DND-41 (cell line): ENCODE measurements at regions not wholly inside any gene's neighbourhood (a gene's known extent, or its start where the extent isn't known, plus 50 kb on each side); places are given as distances from the start of the nearest gene placed in this dataset.

Experiments used
- ATAC-seq: fragments of 200-7000 bp; cut with Tn5 transposase; 3 replicates; pipeline ENCODE4 v1.9.1; 2021; ENCODE audit warnings: low read depth; ENCODE audit not compliant: insufficient read depth
- DNase-seq: peaks from one replicate; pipeline ENCODE4 v3.0.0-alpha.2; 2020
- H2AFZ ChIP-seq: 2 replicates; pipeline ENCODE4 v1.6.0; 2012; ENCODE audit warnings: low read depth, low read length
- H3K27ac ChIP-seq: 2 replicates; pipeline ENCODE4 v1.5.1; 2012; ENCODE audit warnings: low read length, inconsistent platforms
- H3K27me3 ChIP-seq: fragments of 200-600 bp; sonication (generic); 2 replicates; pipeline ENCODE4 v1.6.0; 2012; ENCODE audit warnings: low read length, mild to moderate bottlenecking, inconsistent platforms; ENCODE audit not compliant: insufficient read depth, poor library complexity
- H3K36me3 ChIP-seq: 2 replicates; pipeline ENCODE4 v1.5.1; 2012; ENCODE audit warnings: low read length, inconsistent platforms; ENCODE audit not compliant: insufficient read depth
- H3K4me1 ChIP-seq: 2 replicates; pipeline ENCODE4 v1.5.1; 2012; ENCODE audit warnings: mild to moderate bottlenecking, low read length; ENCODE audit not compliant: insufficient read depth
- H3K4me2 ChIP-seq: 2 replicates; pipeline ENCODE4 v1.6.0; 2012; ENCODE audit warnings: mild to moderate bottlenecking, moderate library complexity, low read length, inconsistent platforms; ENCODE audit not compliant: insufficient read depth
- H3K4me3 ChIP-seq, 2 experiments: fragments of 200-600 bp in 1 of 2; shearing (Covaris generic) in 1 of 2; 2 replicates each; pipeline ENCODE4 v1.5.1; 2012 to 2016; ENCODE audit warnings: inconsistent platforms in 2 of 2, low read length in 2 of 2, mild to moderate bottlenecking in 2 of 2, low read depth in 1 of 2, moderate library complexity in 1 of 2
- H3K79me2 ChIP-seq: 2 replicates; pipeline ENCODE4 v1.6.0; 2012; ENCODE audit warnings: low read length, inconsistent platforms; ENCODE audit not compliant: insufficient read depth
- H3K9ac ChIP-seq: 2 replicates; pipeline ENCODE4 v1.6.0; 2012; ENCODE audit warnings: low read depth, mild to moderate bottlenecking, inconsistent platforms, low read length, moderate library complexity
- H3K9me3 ChIP-seq: 2 replicates; pipeline ENCODE4 v1.5.1; 2012; ENCODE audit warnings: low read length, moderate library complexity, mild to moderate bottlenecking, inconsistent platforms; ENCODE audit not compliant: insufficient read depth, severe bottlenecking
- H4K20me1 ChIP-seq: 2 replicates; pipeline ENCODE4 v1.6.0; 2012; ENCODE audit warnings: low read length; ENCODE audit not compliant: insufficient read depth
- CTCF ChIP-seq: IDR thresholded peaks from 2 replicates; pipeline ENCODE4 v1.5.1; 2012; ENCODE audit warnings: borderline replicate concordance, low read length, moderate library complexity, mild to moderate bottlenecking; ENCODE audit not compliant: poor library complexity, severe bottlenecking; ENCODE audit errors: extremely low read depth
- EZH2 ChIP-seq: IDR thresholded peaks from 3 replicates; pipeline ENCODE4 v1.6.1; 2012; ENCODE audit warnings: borderline replicate concordance, low read depth, mild to moderate bottlenecking, moderate library complexity, low read length, inconsistent platforms; ENCODE audit not compliant: severe bottlenecking

- Histone ChIP-seq H3K36me3 (no peaks in the 10 kb centered on the region), H3K27ac (no peak overlapping the region), H3K9ac (no peak overlapping the region), H3K4me3 (no peak overlapping the region), H4K20me1 (no peaks in the 10 kb centered on the region), H3K4me2 (no peak overlapping the region), H3K27me3 (no peaks in the 10 kb centered on the region), H3K4me1 (no peaks in the 10 kb centered on the region), H3K79me2 (no peaks in the 10 kb centered on the region), H3K9me3 (no peaks in the 10 kb centered on the region), H2AFZ (no peak overlapping the region)
- TF ChIP-seq EZH2 (no peak), CTCF (no peak)
- ATAC-seq, result no peak
- DNase-seq, result no peak
Measured at GRCh38 chr21:16851054-16851453, 661.8 kb upstream of the CXADR start.

GRCh38 chr21:16855164-16855667 is 657.6 kb upstream of the CXADR start:
- H3K79me2 ChIP-seq, result no peaks in the 10 kb centered on the region
- H3K4me2 ChIP-seq, result no peak overlapping the region
- ATAC-seq (no peak), DNase-seq (no peak)
- no peaks in the 10 kb centered on the region for H3K9me3 ChIP-seq
- TF ChIP-seq EZH2 (no peak), CTCF (no peak)
- no peaks in the 10 kb centered on the region for H3K27me3 ChIP-seq
- H2AFZ ChIP-seq, result no peak overlapping the region
- H3K9ac ChIP-seq, result no peak overlapping the region
- H4K20me1 ChIP-seq, result no peaks in the 10 kb centered on the region
- H3K36me3 ChIP-seq, result no peaks in the 10 kb centered on the region
- no peak overlapping the region for H3K4me3 ChIP-seq
- H3K4me1 ChIP-seq, result no peaks in the 10 kb centered on the region
- H3K27ac ChIP-seq, result no peak overlapping the region

- no peaks in the 10 kb centered on the region for H3K79me2 ChIP-seq
- no peaks in the 10 kb centered on the region for H3K27me3 ChIP-seq
- DNase-seq (no peak), ATAC-seq (no peak)
- H2AFZ ChIP-seq, result no peak overlapping the region
- no peaks in the 10 kb centered on the region for H3K9me3 ChIP-seq
- no peak overlapping the region for H3K27ac ChIP-seq
- H3K36me3 ChIP-seq, result no peaks in the 10 kb centered on the region
- no peaks in the 10 kb centered on the region for H3K4me1 ChIP-seq
- no peak overlapping the region for H3K4me3 ChIP-seq
- H3K4me2 ChIP-seq, result no peak overlapping the region
- TF ChIP-seq CTCF (no peak), EZH2 (no peak)
- H4K20me1 ChIP-seq, result no peaks in the 10 kb centered on the region
- no peak overlapping the region for H3K9ac ChIP-seq
Measured at GRCh38 chr21:16863362-16863905, 649.4 kb upstream of the CXADR start.
